ENCODE measurements at regions not wholly inside any gene's neighbourhood (a gene's known extent, or its start where the extent isn't known, plus 50 kb on each side); places are given as distances from the start of the nearest gene placed in this dataset.

GRCh38 chr4:78706302-78706701 is 69.8 kb upstream of the BMP2K start:
- no peaks in the 10 kb centered on the region for H3K36me3 Mint-ChIP-seq (ENCODE audit: insufficient read depth, unreplicated experiment)
- no peak overlapping the region for H3K27ac Mint-ChIP-seq (ENCODE audit: unreplicated experiment)
- DNase-seq, result peak; percentile 3
- H3K4me3 Mint-ChIP-seq (ENCODE audit: low read depth, unreplicated experiment), result no peak overlapping the region
- BruUV-seq (replicated peaks), result no TSS peak
- no peaks in the 10 kb centered on the region for H3K27me3 Mint-ChIP-seq (ENCODE audit: unreplicated experiment)
- H3K9me3 Mint-ChIP-seq (ENCODE audit: low read depth, unreplicated experiment), result peaks cover 2% of the 10 kb centered on the region
- no peak for TF ChIP-seq CTCF (IDR thresholded peaks at IDR 0.05; ENCODE audit: unreplicated experiment)
- peaks cover 22% of the 10 kb centered on the region for H3K4me1 Mint-ChIP-seq (ENCODE audit: low read depth, unreplicated experiment)
- CTCF ChIA-PET, result no interaction called here
- intact Hi-C loops (cut with micrococcal nuclease; ENCODE audit: unreplicated experiment), result no loop called here

- no TSS peak for BruUV-seq (replicated peaks)
- CTCF ChIA-PET, result no interaction called here
- Mint-ChIP-seq H3K9me3 (ENCODE audit: low read depth, unreplicated experiment) (peaks cover 2% of the 10 kb centered on the region), H3K4me3 (ENCODE audit: low read depth, unreplicated experiment) (no peak overlapping the region), H3K27me3 (ENCODE audit: unreplicated experiment) (no peaks in the 10 kb centered on the region), H3K4me1 (ENCODE audit: low read depth, unreplicated experiment) (peaks cover 22% of the 10 kb centered on the region), H3K27ac (ENCODE audit: unreplicated experiment) (no peak overlapping the region), H3K36me3 (ENCODE audit: insufficient read depth, unreplicated experiment) (no peaks in the 10 kb centered on the region)
- intact Hi-C loops (cut with micrococcal nuclease; ENCODE audit: unreplicated experiment), result no loop called here
- TF ChIP-seq CTCF (IDR thresholded peaks at IDR 0.05; ENCODE audit: unreplicated experiment), result no peak
- no peak for DNase-seq
Observed at GRCh38 chr4:78707268-78707667, 68.9 kb upstream of the BMP2K start.

GRCh38 chr4:78707793-78708192 is 68.4 kb upstream of the BMP2K start:
- TF ChIP-seq CTCF (IDR thresholded peaks at IDR 0.05; ENCODE audit: unreplicated experiment), result no peak
- Mint-ChIP-seq H3K9me3 (ENCODE audit: low read depth, unreplicated experiment) (peaks cover 2% of the 10 kb centered on the region), H3K4me1 (ENCODE audit: low read depth, unreplicated experiment) (peaks cover 22% of the 10 kb centered on the region), H3K27ac (ENCODE audit: unreplicated experiment) (no peak overlapping the region), H3K4me3 (ENCODE audit: low read depth, unreplicated experiment) (no peak overlapping the region), H3K36me3 (ENCODE audit: insufficient read depth, unreplicated experiment) (no peaks in the 10 kb centered on the region), H3K27me3 (ENCODE audit: unreplicated experiment) (no peaks in the 10 kb centered on the region)
- CTCF ChIA-PET, result no interaction called here
- no TSS peak for BruUV-seq (replicated peaks)
- intact Hi-C loops (cut with micrococcal nuclease; ENCODE audit: unreplicated experiment), result no loop called here
- DNase-seq, result no peak

- H3K4me3 Mint-ChIP-seq (ENCODE audit: low read depth, unreplicated experiment), result no peak overlapping the region
- DNase-seq, result no peak
- intact Hi-C loops (cut with micrococcal nuclease; ENCODE audit: unreplicated experiment), result no loop called here
Observed at GRCh38 chr4:78710536-78710935, 65.6 kb upstream of the BMP2K start.

More at GRCh38 chr4:78710536-78710935, 65.6 kb upstream of the BMP2K start:
- H3K27ac Mint-ChIP-seq (ENCODE audit: unreplicated experiment), result no peak overlapping the region
- H3K9me3 Mint-ChIP-seq (ENCODE audit: low read depth, unreplicated experiment), result peaks cover 2% of the 10 kb centered on the region
- BruUV-seq (replicated peaks), result no TSS peak
- CTCF ChIA-PET, result no interaction called here
- H3K27me3 Mint-ChIP-seq (ENCODE audit: unreplicated experiment), result no peaks in the 10 kb centered on the region
- TF ChIP-seq CTCF (IDR thresholded peaks at IDR 0.05; ENCODE audit: unreplicated experiment), result no peak
- no peaks in the 10 kb centered on the region for H3K36me3 Mint-ChIP-seq (ENCODE audit: insufficient read depth, unreplicated experiment)
- H3K4me1 Mint-ChIP-seq (ENCODE audit: low read depth, unreplicated experiment), result peaks cover 13% of the 10 kb centered on the region

All from Calu3 (cell line).